CD4-positive, alpha-beta T cell (primary cell): ENCODE measurements at regions not wholly inside any gene's neighbourhood (a gene's known extent, or its start where the extent isn't known, plus 50 kb on each side); places are given as distances from the start of the nearest gene placed in this dataset.
"Not testable (repeated sequence)": the region's sequence is repeated elsewhere in the genome, so short reads cannot be mapped to it uniquely, and the experiment has no call there.

Source experiments
- ATAC-seq: fragments of 200-7000 bp; cut with Tn5 transposase; one replicate; pipeline ENCODE4 v1.10.0; 2022; ENCODE audit warnings: mild to moderate bottlenecking; ENCODE audit not compliant: poor library complexity
- CTCF ChIA-PET: fragments of 350-600 bp; sonication (Branson Sonifier 250); formaldehyde crosslinking; loops from one replicate; lab custom pipeline; 2021; ENCODE audit warnings: antibody characterized with exemption, inconsistent platforms; lab: Charles Lee
- POLR2A ChIA-PET: fragments of 350-600 bp; sonication (Branson Sonifier 250); formaldehyde crosslinking; loops from one replicate; lab custom pipeline; 2021; ENCODE audit warnings: antibody characterized with exemption, inconsistent platforms; lab: Charles Lee
- DNase-seq, 14 experiments: peaks; one replicate each; pipeline ENCODE4 v3.0.0-alpha.2; 2013 to 2020; ENCODE audit warnings: mixed read lengths in 2 of 14
- H3K27ac ChIP-seq, 2 donors: one replicate each; pipeline versions ENCODE4 v1.5.1 to v1.7.0; 2013; ENCODE audit warnings: low read length in 2 of 2, low read depth in 1 of 2, mild to moderate bottlenecking in 1 of 2
- H3K27me3 ChIP-seq, 2 experiments: 1 replicate in 1 of 2; 2 replicates in 1 of 2; pipeline versions ENCODE4 v1.6.1 to v1.7.0; 2013; ENCODE audit warnings: low read length in 2 of 2, control low read depth in 1 of 2, mild to moderate bottlenecking in 1 of 2, moderate library complexity in 1 of 2; ENCODE audit not compliant: insufficient read depth in 2 of 2, control insufficient read depth in 1 of 2
- H3K36me3 ChIP-seq: one replicate; pipeline ENCODE4 v1.6.1; 2013; ENCODE audit warnings: low read length, control low read depth; ENCODE audit not compliant: insufficient read depth
- H3K4me1 ChIP-seq: one replicate; pipeline ENCODE4 v1.6.1; 2013; ENCODE audit warnings: low read length, control low read depth; ENCODE audit not compliant: insufficient read depth
- H3K4me3 ChIP-seq: one replicate; pipeline ENCODE4 v1.5.1; 2013; ENCODE audit warnings: mild to moderate bottlenecking, low read length, moderate library complexity
- H3K9me3 ChIP-seq, 2 experiments: 1 replicate in 1 of 2; 2 replicates in 1 of 2; pipeline versions ENCODE4 v1.6.1 to v1.7.0; 2013; ENCODE audit warnings: low read length in 2 of 2, mild to moderate bottlenecking in 2 of 2, control low read depth in 1 of 2, moderate library complexity in 1 of 2; ENCODE audit not compliant: control insufficient read depth in 1 of 2, insufficient read depth in 1 of 2
- H3K27ac Mint-ChIP-seq: one replicate; pipeline ENCODE4 v1.8.0; 2020; ENCODE audit warnings: mixed read lengths
- H3K27me3 Mint-ChIP-seq: one replicate; pipeline ENCODE4 v1.8.0; 2021; ENCODE audit warnings: mixed read lengths
- H3K36me3 Mint-ChIP-seq: one replicate; pipeline ENCODE4 v1.8.0; 2021; ENCODE audit warnings: low read depth, mixed read lengths
- H3K4me1 Mint-ChIP-seq: one replicate; pipeline ENCODE4 v1.8.0; 2021; ENCODE audit warnings: low read depth, mixed read lengths
- H3K4me3 Mint-ChIP-seq: one replicate; pipeline ENCODE4 v1.8.0; 2020; ENCODE audit warnings: mild to moderate bottlenecking, mixed read lengths
- H3K9me3 Mint-ChIP-seq: one replicate; pipeline ENCODE4 v1.8.0; 2020; ENCODE audit warnings: mixed read lengths
- CTCF ChIP-seq: fragments of 200-600 bp; IDR thresholded peaks from one replicate; pipeline ENCODE4 v1.8.0; 2022; ENCODE audit warnings: antibody characterized with exemption, mild to moderate bottlenecking
- intact Hi-C, 2 experiments: fragments of 100-400 bp; cut with DNase I in 1 of 2; cut with micrococcal nuclease in 1 of 2; formaldehyde crosslinking; loops; one replicate each; pipeline versions ENCODE4 v1.15.1 to v1.9.0; 2023 to 2025; cut with DNase I, micrococcal nuclease

GRCh38 chr2:57490741-57491140 is 555.9 kb upstream of the VRK2 start:
- ATAC-seq (no peak), DNase-seq (peak in 2 of 14 experiments; percentile 1 to 6)
- Histone ChIP-seq H3K4me3 (no peak overlapping the region), H3K27ac (no peak overlapping the region), H3K27me3 (no peaks in the 10 kb centered on the region), H3K4me1 (no peaks in the 10 kb centered on the region), H3K9me3 (no peaks in the 10 kb centered on the region), H3K36me3 (no peaks in the 10 kb centered on the region)
- Mint-ChIP-seq H3K27me3 (no peaks in the 10 kb centered on the region), H3K36me3 (no peaks in the 10 kb centered on the region), H3K4me1 (no peaks in the 10 kb centered on the region), H3K4me3 (no peak overlapping the region), H3K9me3 (no peaks in the 10 kb centered on the region), H3K27ac (no peak overlapping the region)
- CTCF ChIA-PET: no interaction called here
- intact Hi-C loops: no loop called here
- no peak for TF ChIP-seq CTCF
- POLR2A ChIA-PET: no interaction called here

DNA sequence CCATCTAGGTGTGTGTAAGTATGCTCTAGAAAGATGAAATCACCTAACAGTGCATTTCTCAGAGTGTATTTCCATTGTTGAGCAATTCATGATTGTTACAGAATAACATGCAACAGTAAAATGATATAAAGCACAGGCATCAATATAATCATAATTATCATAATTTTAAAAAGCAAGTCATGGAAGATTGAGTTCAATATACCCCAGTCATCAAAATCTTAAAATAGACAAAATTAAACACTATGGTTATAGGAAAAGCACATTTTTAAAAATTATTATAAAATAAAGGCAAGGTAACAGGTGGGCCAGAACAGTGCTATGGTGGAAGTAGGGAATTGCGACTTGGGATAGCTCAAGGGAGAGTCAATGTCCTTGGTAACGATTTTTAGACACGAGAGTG is 555.4 kb upstream of the VRK2 start:
- H3K4me3 Mint-ChIP-seq: no peak overlapping the region
- no peak overlapping the region for H3K27ac ChIP-seq
- H3K4me1 ChIP-seq: no peaks in the 10 kb centered on the region
- no peak for TF ChIP-seq CTCF
- no peak for ATAC-seq
- H3K9me3 Mint-ChIP-seq: no peaks in the 10 kb centered on the region
- ChIA-PET POLR2A (no interaction called here), CTCF (no interaction called here)
- no peaks in the 10 kb centered on the region for H3K36me3 Mint-ChIP-seq
- H3K4me1 Mint-ChIP-seq: no peaks in the 10 kb centered on the region
- no peaks in the 10 kb centered on the region for H3K9me3 ChIP-seq
- intact Hi-C loops: no loop called here
- no peak overlapping the region for H3K4me3 ChIP-seq
- H3K27ac Mint-ChIP-seq: no peak overlapping the region
- no peaks in the 10 kb centered on the region for H3K27me3 ChIP-seq
- DNase-seq: no peak
- no peaks in the 10 kb centered on the region for H3K27me3 Mint-ChIP-seq
- H3K36me3 ChIP-seq: no peaks in the 10 kb centered on the region

- ATAC-seq, CTCF ChIA-PET: not testable (repeated sequence)
Observed at GRCh38 chr2:57493966-57494365, 552.6 kb upstream of the VRK2 start.

DNA sequence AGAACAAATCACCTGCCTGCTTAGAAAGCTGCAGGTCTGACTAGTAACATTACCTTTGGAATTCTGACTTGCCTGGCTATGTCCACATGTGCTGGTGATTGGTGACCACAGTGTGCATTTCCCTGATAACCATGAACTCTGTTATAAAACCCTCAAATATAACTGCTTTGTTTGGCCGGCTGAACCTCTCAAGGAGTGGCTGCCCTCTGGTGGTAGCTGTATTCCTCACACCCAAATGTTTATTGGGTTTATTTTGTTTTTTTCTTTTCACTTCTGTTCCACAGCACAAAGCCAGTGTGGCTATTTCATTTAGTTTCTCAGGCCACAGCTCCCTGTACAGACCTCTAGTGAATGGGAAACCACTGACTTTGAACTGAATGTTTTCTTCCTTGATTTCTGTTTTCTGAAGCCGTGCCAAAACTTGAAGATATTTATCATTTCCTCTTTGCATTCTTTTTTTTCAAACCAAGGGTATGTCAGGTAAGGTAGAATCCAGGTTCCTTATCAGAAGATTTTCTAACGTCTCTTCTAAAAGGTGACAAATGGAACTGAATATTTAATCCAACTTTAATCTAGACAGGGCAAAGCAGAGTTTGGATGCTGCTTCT is 549.0 kb upstream of the VRK2 start:
- Histone ChIP-seq H3K27ac (no peak overlapping the region), H3K27me3 (no peaks in the 10 kb centered on the region), H3K4me1 (no peaks in the 10 kb centered on the region), H3K36me3 (no peaks in the 10 kb centered on the region), H3K9me3 (peaks cover 0 to 4% of the 10 kb centered on the region in 2 experiments), H3K4me3 (no peak overlapping the region)
- Mint-ChIP-seq H3K4me1 (peaks cover 4% of the 10 kb centered on the region), H3K36me3 (no peaks in the 10 kb centered on the region), H3K27me3 (peaks cover 4% of the 10 kb centered on the region), H3K4me3 (no peak overlapping the region), H3K9me3 (no peaks in the 10 kb centered on the region), H3K27ac (no peak overlapping the region)
- ATAC-seq (no peak), DNase-seq (peak in 4 of 14 experiments; percentile 2 to 24 (median 14))
- intact Hi-C loops: loop anchor here in 1 of 2 experiments (5.0 kb wide), 1 partner anchor 1780 kb away; no protein-coding TSS in a partner anchor
- peak; percentile 65 for TF ChIP-seq CTCF
- POLR2A ChIA-PET: no interaction called here
- CTCF ChIA-PET: interaction anchor here (0.6 kb wide), 1 partner anchor 8 kb away, joined by 3 read pairs; no protein-coding TSS in a partner anchor

More at GRCh38 chr2:57493966-57494365, 552.6 kb upstream of the VRK2 start:
- H3K4me1 ChIP-seq, H3K27ac ChIP-seq, H3K27ac Mint-ChIP-seq, H3K27me3 ChIP-seq, H3K4me3 Mint-ChIP-seq, H3K9me3 Mint-ChIP-seq, H3K4me3 ChIP-seq, DNase-seq, POLR2A ChIA-PET, intact Hi-C loops, H3K4me1 Mint-ChIP-seq, H3K27me3 Mint-ChIP-seq, H3K9me3 ChIP-seq, H3K36me3 ChIP-seq, H3K36me3 Mint-ChIP-seq: not testable (repeated sequence)
